PC-9 (cell line): ENCODE measurements at regions not wholly inside any gene's neighbourhood (a gene's known extent, or its start where the extent isn't known, plus 50 kb on each side); places are given as distances from the start of the nearest gene placed in this dataset.

Experiments
- BruUV-seq: library from RNA; stranded (reverse); fragments of 400-500 nt; replicated peaks from 2 replicates; lab custom pipeline; 2021; lab: Mats Ljungman, UMichigan
- CTCF ChIA-PET: fragments of 300-600 bp; sonication (Branson Sonifier 250); formaldehyde crosslinking; loops from one replicate; lab custom pipeline; 2022; ENCODE audit warnings: antibody characterized with exemption; lab: Charles Lee
- POLR2A ChIA-PET: fragments of 300-600 bp; sonication (Branson Sonifier 250); formaldehyde crosslinking; loops from one replicate; lab custom pipeline; 2022; ENCODE audit warnings: antibody characterized with exemption; ENCODE audit not compliant: unreplicated experiment; lab: Charles Lee
- DNase-seq, 2 experiments: peaks; one replicate each; pipeline versions ENCODE4 v3.0.0 to v3.0.0-alpha.2; 2015 to 2022; ENCODE audit warnings: mixed read lengths in 1 of 2
- H2AFZ ChIP-seq: fragments of 200-600 bp; sonication (generic); 2 replicates; pipeline ENCODE4 v1.8.1; 2017; ENCODE audit warnings: antibody characterized with exemption
- H3F3A ChIP-seq: fragments of 200-600 bp; sonication (generic); 2 replicates; pipeline ENCODE4 v1.8.1; 2017; ENCODE audit warnings: antibody characterized with exemption, mild to moderate bottlenecking, low read depth; ENCODE audit not compliant: insufficient read depth
- H3K27ac ChIP-seq: fragments of 200-600 bp; sonication (generic); 2 replicates; pipeline ENCODE4 v1.6.1; 2016; ENCODE audit warnings: mixed run types
- H3K27me3 ChIP-seq: fragments of 200-600 bp; sonication (generic); 2 replicates; pipeline ENCODE4 v1.6.1; 2016; ENCODE audit warnings: low read depth, mixed run types; ENCODE audit not compliant: insufficient read depth
- H3K36me3 ChIP-seq: fragments of 200-600 bp; sonication (generic); 2 replicates; pipeline ENCODE4 v1.6.1; 2016; ENCODE audit warnings: low read depth, mixed run types
- H3K4me1 ChIP-seq: fragments of 200-600 bp; sonication (generic); replicated peaks from 2 replicates; pipeline ENCODE4 v1.6.1; 2016; ENCODE audit warnings: mixed run types; ENCODE audit not compliant: insufficient read depth
- H3K4me2 ChIP-seq: fragments of 200-600 bp; sonication (generic); 2 replicates; pipeline ENCODE4 v1.6.1; 2017; ENCODE audit warnings: mixed run types
- H3K4me3 ChIP-seq: fragments of 200-600 bp; sonication (generic); 2 replicates; pipeline ENCODE4 v1.6.1; 2016; ENCODE audit warnings: mixed run types
- H3K79me2 ChIP-seq: fragments of 200-600 bp; sonication (generic); 2 replicates; pipeline ENCODE4 v1.6.1; 2017; ENCODE audit warnings: low read depth, mixed run types
- H3K9me2 ChIP-seq: fragments of 200-600 bp; sonication (generic); 2 replicates; pipeline ENCODE4 v1.8.1; 2017; ENCODE audit warnings: mild to moderate bottlenecking; ENCODE audit not compliant: insufficient read depth
- H3K9me3 ChIP-seq: fragments of 200-600 bp; sonication (generic); 2 replicates; pipeline ENCODE4 v1.8.1; 2016; ENCODE audit warnings: low read depth; ENCODE audit not compliant: insufficient read depth
- H4K20me1 ChIP-seq: fragments of 200-600 bp; sonication (generic); 2 replicates; pipeline ENCODE4 v1.8.1; 2017; ENCODE audit not compliant: insufficient read depth
- CTCF ChIP-seq: fragments of 200-600 bp; sonication (generic); conservative IDR thresholded peaks from 2 replicates; pipeline ENCODE4 v1.6.1; 2017; ENCODE audit warnings: mixed run types, antibody characterized with exemption, mild to moderate bottlenecking, moderate library complexity
- EZH2 ChIP-seq: fragments of 200-600 bp; sonication (generic); IDR thresholded peaks from 2 replicates; pipeline ENCODE4 v1.8.0; 2017; ENCODE audit warnings: antibody characterized with exemption, low read depth
- intact Hi-C: fragments of 100-400 bp; cut with micrococcal nuclease; formaldehyde crosslinking; loops from one replicate; pipeline ENCODE4 v1.10.0; 2022; ENCODE audit not compliant: unreplicated experiment

DNA sequence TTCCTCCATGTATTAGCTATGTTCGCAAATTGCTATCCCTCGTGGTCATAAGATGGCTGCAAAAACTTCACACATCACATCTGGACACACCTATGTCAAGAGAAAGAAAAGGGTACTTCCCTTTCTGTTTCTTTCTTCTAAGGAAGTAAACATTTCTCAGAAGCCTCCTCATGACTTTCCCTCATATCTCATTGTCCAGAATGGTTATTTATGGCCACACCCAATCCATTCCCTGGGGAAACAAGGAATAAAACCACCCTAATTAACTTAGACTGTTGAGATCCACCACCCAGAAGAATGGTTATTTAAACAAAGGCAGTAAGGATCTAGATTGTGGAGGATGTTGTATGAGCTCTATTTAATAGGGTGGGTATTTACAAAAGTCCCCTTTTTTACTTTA is 160.8 kb upstream of the LNX1 start:
- TF ChIP-seq CTCF: no peak
- no peak for TF ChIP-seq EZH2
- no peak overlapping the region for H3K4me3 ChIP-seq
- no peaks in the 10 kb centered on the region for H4K20me1 ChIP-seq
- no peaks in the 10 kb centered on the region for H3K9me2 ChIP-seq
- no peak overlapping the region for H3K4me2 ChIP-seq
- CTCF ChIA-PET: no interaction called here
- no TSS peak for BruUV-seq
- DNase-seq: no peak
- intact Hi-C loops: no loop called here
- no peaks in the 10 kb centered on the region for H3K9me3 ChIP-seq
- no peaks in the 10 kb centered on the region for H3K79me2 ChIP-seq
- POLR2A ChIA-PET: no interaction called here
- H3F3A ChIP-seq: no peaks in the 10 kb centered on the region
- H2AFZ ChIP-seq: no peak overlapping the region
- no peaks in the 10 kb centered on the region for H3K27me3 ChIP-seq
- no peaks in the 10 kb centered on the region for H3K4me1 ChIP-seq
- no peak overlapping the region for H3K27ac ChIP-seq
- H3K36me3 ChIP-seq: no peaks in the 10 kb centered on the region

DNA sequence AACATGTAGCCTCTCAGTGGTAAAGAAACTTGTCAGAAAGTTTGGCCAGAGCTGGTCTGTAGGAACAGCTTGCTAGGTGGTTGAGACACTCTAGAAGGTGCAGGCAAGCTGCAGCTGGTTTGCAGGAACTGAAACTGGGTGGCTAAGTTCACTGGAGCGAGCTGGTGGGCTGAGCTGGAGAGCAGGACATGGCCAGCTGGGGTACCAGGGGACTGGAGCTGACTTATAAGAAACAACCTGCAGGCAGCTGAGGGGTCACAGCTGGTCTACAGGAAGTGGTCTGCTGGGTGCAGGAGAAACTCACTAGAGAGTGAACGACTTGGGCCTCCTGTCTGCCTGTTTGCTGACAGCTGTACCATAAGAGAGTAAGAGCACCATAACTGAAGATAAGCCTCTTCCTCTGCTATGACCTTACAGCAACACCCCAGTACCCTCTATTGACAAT is 157.1 kb upstream of the LNX1 start:
- no peaks in the 10 kb centered on the region for H3K9me3 ChIP-seq
- no TSS peak for BruUV-seq
- H4K20me1 ChIP-seq: no peaks in the 10 kb centered on the region
- no peak overlapping the region for H3K27ac ChIP-seq
- no peak overlapping the region for H2AFZ ChIP-seq
- ChIA-PET CTCF (no interaction called here), POLR2A (no interaction called here)
- no peaks in the 10 kb centered on the region for H3K79me2 ChIP-seq
- no peak for TF ChIP-seq CTCF
- no peak for TF ChIP-seq EZH2
- no peaks in the 10 kb centered on the region for H3K27me3 ChIP-seq
- no peaks in the 10 kb centered on the region for H3K9me2 ChIP-seq
- DNase-seq: no peak
- H3K4me1 ChIP-seq: no peaks in the 10 kb centered on the region
- H3K4me3 ChIP-seq: no peak overlapping the region
- intact Hi-C loops: no loop called here
- no peaks in the 10 kb centered on the region for H3F3A ChIP-seq
- no peaks in the 10 kb centered on the region for H3K36me3 ChIP-seq
- no peak overlapping the region for H3K4me2 ChIP-seq

DNA sequence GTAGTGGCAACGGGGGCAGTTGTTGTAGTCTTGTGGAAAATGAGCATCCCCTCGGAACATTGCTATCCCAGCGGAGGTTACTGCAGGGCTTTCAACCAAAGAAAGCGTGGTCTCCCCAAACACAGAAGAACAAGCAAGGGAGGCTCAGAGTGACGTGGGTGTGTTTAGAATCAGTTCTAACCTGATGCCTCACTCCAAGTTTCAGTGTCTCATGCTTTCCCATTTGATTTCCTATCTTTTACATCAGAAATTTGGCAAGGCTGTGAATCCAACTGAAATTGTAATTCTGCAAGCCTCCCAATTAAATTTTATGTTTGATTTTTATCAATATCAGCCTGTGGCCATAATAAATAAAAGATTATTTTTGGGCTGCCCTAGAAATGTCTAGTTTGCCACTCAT is 156.1 kb upstream of the LNX1 start:
- Histone ChIP-seq H3K36me3 (no peaks in the 10 kb centered on the region), H2AFZ (no peak overlapping the region), H3K27me3 (no peaks in the 10 kb centered on the region), H3K4me1 (no peaks in the 10 kb centered on the region), H3K79me2 (no peaks in the 10 kb centered on the region), H3K4me3 (no peak overlapping the region), H3K9me2 (no peaks in the 10 kb centered on the region), H3K27ac (no peak overlapping the region), H3K9me3 (no peaks in the 10 kb centered on the region), H3F3A (no peaks in the 10 kb centered on the region), H3K4me2 (no peak overlapping the region), H4K20me1 (no peaks in the 10 kb centered on the region)
- POLR2A ChIA-PET: no interaction called here
- no peak for DNase-seq
- CTCF ChIA-PET: no interaction called here
- BruUV-seq: no TSS peak
- intact Hi-C loops: no loop called here
- TF ChIP-seq CTCF (no peak), EZH2 (no peak)
